ENCODE measurements at regions not wholly inside any gene's neighbourhood (a gene's known extent, or its start where the extent isn't known, plus 50 kb on each side); places are given as distances from the start of the nearest gene placed in this dataset.
"Not testable (repeated sequence)": the region's sequence is repeated elsewhere in the genome, so short reads cannot be mapped to it uniquely, and the experiment has no call there.

- TF ChIP-seq CTCF (conservative IDR thresholded peaks at IDR 0.05); EZH2 (IDR thresholded peaks at IDR 0.05; ENCODE audit: low read depth): not testable (repeated sequence)
These were observed 91.3 kb upstream of the PCED1B start for GRCh38 chr12:46988122-46988521.
